GM18867 (cell line): ENCODE measurements at regions not wholly inside any gene's neighbourhood (a gene's known extent, or its start where the extent isn't known, plus 50 kb on each side); places are given as distances from the start of the nearest gene placed in this dataset.

Source experiments
- ATAC-seq: cut with Tn5 transposase; IDR thresholded peaks from one replicate; pipeline ENCODE4 v1.9.1; 2021; ENCODE audit warnings: mild to moderate bottlenecking, moderate library complexity; ENCODE audit not compliant: unreplicated experiment

- no peak for ATAC-seq
These were observed 96.9 kb upstream of the GLS start for GRCh38 chr2:190783513-190784263.

GRCh38 chr2:190785334-190785733 is 95.3 kb upstream of the GLS start:
- no peak for ATAC-seq

GRCh38 chr2:190786404-190787166 is 94.0 kb upstream of the GLS start:
- ATAC-seq = no peak

- ATAC-seq = no peak
These were observed 92.8 kb upstream of the GLS start for GRCh38 chr2:190787743-190788235.

- no peak for ATAC-seq
These were observed 91.3 kb upstream of the GLS start for GRCh38 chr2:190789074-190790004.

GRCh38 chr2:190791347-190791975 is 89.2 kb upstream of the GLS start:
- ATAC-seq = no peak

GRCh38 chr2:190791976-190792575 is 88.5 kb upstream of the GLS start:
- ATAC-seq = no peak

GRCh38 chr2:190792956-190793888 is 87.4 kb upstream of the GLS start:
- ATAC-seq = no peak

GRCh38 chr2:190794377-190794776 is 86.2 kb upstream of the GLS start:
- no peak for ATAC-seq

GRCh38 chr2:190794790-190795189 is 85.8 kb upstream of the GLS start:
- no peak for ATAC-seq

GRCh38 chr2:190795686-190796085 is 84.9 kb upstream of the GLS start:
- ATAC-seq = no peak

GRCh38 chr2:190799999-190800398 is 80.6 kb upstream of the GLS start:
- no peak for ATAC-seq

- no peak for ATAC-seq
These were observed 80.1 kb upstream of the GLS start for GRCh38 chr2:190800528-190800927.

GRCh38 chr2:190802129-190802528 is 78.5 kb upstream of the GLS start:
- no peak for ATAC-seq

- no peak for ATAC-seq
These were observed 77.9 kb upstream of the GLS start for GRCh38 chr2:190802626-190803209.

- no peak for ATAC-seq
These were observed 76.3 kb upstream of the GLS start for GRCh38 chr2:190804182-190804795.

- no peak for ATAC-seq
These were observed 75.5 kb upstream of the GLS start for GRCh38 chr2:190805126-190805525.

- ATAC-seq = no peak
These were observed 74.8 kb upstream of the GLS start for GRCh38 chr2:190805843-190806242.
